ENCODE measurements at regions not wholly inside any gene's neighbourhood (a gene's known extent, or its start where the extent isn't known, plus 50 kb on each side); places are given as distances from the start of the nearest gene placed in this dataset.

DNA sequence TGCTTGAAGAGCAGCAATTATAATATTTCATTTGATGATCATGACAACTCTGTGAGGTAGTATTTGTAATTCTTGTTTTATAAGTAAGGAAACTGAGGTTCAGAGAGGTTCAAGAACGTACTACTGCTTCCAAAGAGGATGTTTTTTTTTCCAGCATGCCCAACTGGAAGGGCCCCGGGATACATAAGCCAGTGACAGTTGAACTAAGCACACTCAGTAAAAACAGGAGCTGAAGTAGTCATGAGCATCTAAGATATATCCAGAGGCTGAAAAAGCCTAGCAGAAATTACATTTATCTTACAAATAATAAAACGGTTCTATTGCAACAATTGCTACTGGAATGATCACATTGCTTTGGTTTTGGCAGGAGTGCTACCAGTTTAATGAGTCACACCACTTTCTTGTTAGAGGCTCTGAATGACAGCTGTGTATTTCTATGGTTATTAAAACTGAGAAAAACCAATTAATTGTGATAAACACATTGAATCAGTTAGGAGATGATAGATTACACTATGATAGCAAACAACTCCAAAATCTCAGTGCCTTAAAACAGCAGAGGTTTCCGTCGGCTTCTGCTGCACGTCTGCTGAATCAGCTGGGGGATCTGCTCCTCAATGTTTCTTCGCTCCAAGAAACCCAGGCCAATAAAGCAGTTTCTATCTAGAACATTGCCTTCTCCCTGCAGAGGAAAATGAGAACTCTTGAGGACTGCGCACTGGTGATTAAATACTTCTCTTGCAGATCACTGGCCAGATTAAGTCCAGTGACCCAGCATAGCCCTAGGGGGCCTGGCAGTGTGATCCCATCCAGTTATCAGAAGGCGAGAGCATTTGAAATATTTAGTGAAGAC is 522.7 kb downstream of the PLPP3 start:
- TF ChIP-seq, protein P1, sequence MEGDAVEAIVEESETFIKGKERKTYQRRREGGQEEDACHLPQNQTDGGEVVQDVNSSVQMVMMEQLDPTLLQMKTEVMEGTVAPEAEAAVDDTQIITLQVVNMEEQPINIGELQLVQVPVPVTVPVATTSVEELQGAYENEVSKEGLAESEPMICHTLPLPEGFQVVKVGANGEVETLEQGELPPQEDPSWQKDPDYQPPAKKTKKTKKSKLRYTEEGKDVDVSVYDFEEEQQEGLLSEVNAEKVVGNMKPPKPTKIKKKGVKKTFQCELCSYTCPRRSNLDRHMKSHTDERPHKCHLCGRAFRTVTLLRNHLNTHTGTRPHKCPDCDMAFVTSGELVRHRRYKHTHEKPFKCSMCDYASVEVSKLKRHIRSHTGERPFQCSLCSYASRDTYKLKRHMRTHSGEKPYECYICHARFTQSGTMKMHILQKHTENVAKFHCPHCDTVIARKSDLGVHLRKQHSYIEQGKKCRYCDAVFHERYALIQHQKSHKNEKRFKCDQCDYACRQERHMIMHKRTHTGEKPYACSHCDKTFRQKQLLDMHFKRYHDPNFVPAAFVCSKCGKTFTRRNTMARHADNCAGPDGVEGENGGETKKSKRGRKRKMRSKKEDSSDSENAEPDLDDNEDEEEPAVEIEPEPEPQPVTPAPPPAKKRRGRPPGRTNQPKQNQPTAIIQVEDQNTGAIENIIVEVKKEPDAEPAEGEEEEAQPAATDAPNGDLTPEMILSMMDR (IDR thresholded peaks at IDR 0.05): no peak
- TF ChIP-seq EP300 (IDR thresholded peaks at IDR 0.05; ENCODE audit: low read depth): no peak
- peak in 2 of 3 donors; percentile 26 to 37 for TF ChIP-seq POLR2AphosphoS5 (IDR thresholded peaks at IDR 0.05)
- Histone ChIP-seq H3K27me3 (no peaks in the 10 kb centered on the region), H3K36me3 (no peaks in the 10 kb centered on the region), H3K27ac (peak overlapping the region in 3 of 4 donors; percentile 6 to 48 (median 20)), H3K4me1 (no peaks in the 10 kb centered on the region), H3K4me3 (no peak overlapping the region), H3K9me3 (no peaks in the 10 kb centered on the region)
- in situ Hi-C loops (cut with MboI; ENCODE audit: low pct_ligation_motif_present in 1 of 4, low pct_unique_long_range_greater_than_20kb in 1 of 4, low sequenced_read_pairs in 3 of 4): loop anchor here in 1 of 4 donors (25.0 kb wide), 1 partner anchor 531 kb away; the partner anchor contains the start of gene PLPP3
- no peak for DNase-seq
- WGBS, 2 donors (ENCODE audit: low coverage in 1 of 2): 58 to 66% methylated on average over 4 to 9 of the region's 9 CpGs
- intact Hi-C loops (cut with DNase I; ENCODE audit: low total_unique reads): no loop called here

DNA sequence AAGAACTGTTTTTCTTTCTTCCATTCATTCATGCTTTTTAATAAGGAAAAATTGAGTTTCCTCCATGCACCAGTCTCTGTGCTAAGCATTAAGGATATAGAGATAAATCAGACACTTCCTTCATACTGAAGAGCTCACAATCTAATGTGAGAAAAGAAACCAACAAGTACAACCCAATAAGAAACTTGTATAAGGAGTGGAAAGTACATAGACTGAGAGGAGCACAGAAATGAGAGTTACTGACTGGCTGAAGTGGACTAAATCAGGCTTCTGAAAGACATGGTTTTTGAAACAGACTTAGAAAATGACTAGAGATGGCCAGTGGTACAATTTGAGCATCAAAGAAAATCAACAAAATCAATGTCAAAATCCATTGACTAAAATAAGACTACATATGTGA is 524.4 kb downstream of the PLPP3 start:
- Histone ChIP-seq H3K9me3 (no peaks in the 10 kb centered on the region), H3K27ac (no peak overlapping the region), H3K4me1 (no peaks in the 10 kb centered on the region), H3K27me3 (no peaks in the 10 kb centered on the region), H3K36me3 (no peaks in the 10 kb centered on the region), H3K4me3 (no peak overlapping the region)
- no peak for DNase-seq
- no peak for TF ChIP-seq POLR2AphosphoS5 (IDR thresholded peaks at IDR 0.05)
- TF ChIP-seq, protein P1 (IDR thresholded peaks at IDR 0.05): no peak
- no peak for TF ChIP-seq EP300 (IDR thresholded peaks at IDR 0.05; ENCODE audit: low read depth)
- TF ChIP-seq POLR2A (IDR thresholded peaks at IDR 0.05): no peak
- in situ Hi-C loops (cut with MboI; ENCODE audit: low pct_ligation_motif_present in 1 of 4, low pct_unique_long_range_greater_than_20kb in 1 of 4, low sequenced_read_pairs in 3 of 4): loop anchor here in 1 of 4 donors (25.0 kb wide), 1 partner anchor 532 kb away; the partner anchor contains the start of gene PLPP3
- intact Hi-C loops (cut with DNase I; ENCODE audit: low total_unique reads): no loop called here

DNA sequence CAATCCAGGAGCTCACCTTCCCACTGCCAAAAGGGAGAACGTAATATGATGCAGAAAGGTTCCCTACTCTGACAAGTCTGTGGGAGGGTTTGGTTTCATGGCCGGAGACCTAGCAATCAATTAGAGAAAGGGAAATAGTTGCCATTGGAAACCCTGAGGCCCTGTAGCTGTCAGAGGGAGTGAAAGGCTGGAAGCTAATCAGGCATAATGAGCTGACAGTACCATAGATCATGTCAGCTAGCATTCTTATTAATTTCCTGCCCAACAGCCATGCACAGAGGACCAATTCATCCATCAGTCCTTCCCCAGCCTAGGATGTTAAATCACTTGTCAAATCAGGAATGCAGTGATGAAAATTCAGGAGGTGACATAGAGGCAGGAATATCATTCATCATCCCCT is 527.3 kb downstream of the PLPP3 start:
- H3K9me3 ChIP-seq: no peaks in the 10 kb centered on the region
- intact Hi-C loops (cut with DNase I; ENCODE audit: low total_unique reads): no loop called here
- in situ Hi-C loops (cut with MboI; ENCODE audit: low pct_ligation_motif_present in 1 of 4, low pct_unique_long_range_greater_than_20kb in 1 of 4, low sequenced_read_pairs in 3 of 4): loop anchor here in 1 of 4 donors (25.0 kb wide), 1 partner anchor 535 kb away; the partner anchor contains the start of gene PLPP3
- WGBS, 2 donors (ENCODE audit: low coverage in 1 of 2): 69 to 88% methylated on average over 2 of the region's 2 CpGs
- no peak overlapping the region for H3K4me3 ChIP-seq
- no peak for TF ChIP-seq POLR2AphosphoS5 (IDR thresholded peaks at IDR 0.05)
- no peak for TF ChIP-seq POLR2A (IDR thresholded peaks at IDR 0.05)
- TF ChIP-seq, protein P1 (IDR thresholded peaks at IDR 0.05): no peak
- no peak for TF ChIP-seq EP300 (IDR thresholded peaks at IDR 0.05; ENCODE audit: low read depth)
- H3K27ac ChIP-seq: no peak overlapping the region
- no peaks in the 10 kb centered on the region for H3K36me3 ChIP-seq
- H3K4me1 ChIP-seq: no peaks in the 10 kb centered on the region
- H3K27me3 ChIP-seq: no peaks in the 10 kb centered on the region
- no peak for DNase-seq

DNA sequence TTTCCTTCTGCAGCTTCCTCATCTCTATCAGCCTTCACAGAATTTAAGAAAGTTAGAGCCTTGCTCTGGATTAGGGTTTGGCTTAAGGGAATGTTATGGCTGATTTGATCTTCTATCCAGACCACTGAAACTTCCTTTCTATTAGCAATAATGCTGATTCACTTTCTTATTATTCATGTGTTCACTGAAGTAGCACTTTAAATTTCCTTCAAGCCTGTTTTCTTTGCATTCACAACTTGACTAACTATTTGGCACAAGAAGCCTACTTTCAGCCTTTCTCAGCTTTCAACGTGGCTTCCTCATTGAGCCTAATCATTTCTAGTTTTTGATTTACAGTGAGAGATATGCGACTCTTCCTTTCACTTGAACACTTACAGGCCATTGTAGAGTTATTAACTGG is 528.5 kb downstream of the PLPP3 start:
- no peaks in the 10 kb centered on the region for H3K36me3 ChIP-seq
- no peak overlapping the region for H3K4me3 ChIP-seq
- H3K4me1 ChIP-seq: no peaks in the 10 kb centered on the region
- 59 to 92% methylated on average over 2 of the region's 2 CpGs for WGBS, 2 donors (ENCODE audit: low coverage in 1 of 2)
- no peak overlapping the region for H3K27ac ChIP-seq
- no peak for DNase-seq
- no peaks in the 10 kb centered on the region for H3K9me3 ChIP-seq
- intact Hi-C loops (cut with DNase I; ENCODE audit: low total_unique reads) (no loop called here), in situ Hi-C loops (cut with MboI; ENCODE audit: low pct_ligation_motif_present in 1 of 4, low pct_unique_long_range_greater_than_20kb in 1 of 4, low sequenced_read_pairs in 3 of 4) (loop anchor here in 1 of 4 donors (25.0 kb wide), 1 partner anchor 536 kb away; the partner anchor contains the start of gene PLPP3)
- no peak for TF ChIP-seq EP300 (IDR thresholded peaks at IDR 0.05; ENCODE audit: low read depth)
- no peak for TF ChIP-seq POLR2A (IDR thresholded peaks at IDR 0.05)
- no peak for TF ChIP-seq POLR2AphosphoS5 (IDR thresholded peaks at IDR 0.05)
- TF ChIP-seq, protein P1 (IDR thresholded peaks at IDR 0.05): no peak
- no peaks in the 10 kb centered on the region for H3K27me3 ChIP-seq
